PC-3 (cell line): ENCODE measurements at regions not wholly inside any gene's neighbourhood (a gene's known extent, or its start where the extent isn't known, plus 50 kb on each side); places are given as distances from the start of the nearest gene placed in this dataset.
A peak's percentile ranks its signal among the peaks of the same experiment; 100 is the strongest.

Experiments
- ATAC-seq: fragments of 200-7000 bp; cut with Tn5 transposase; 2 replicates; pipeline ENCODE4 v1.9.1; 2020; ENCODE audit warnings: mild to moderate bottlenecking, moderate library complexity
- BruUV-seq: library from RNA; stranded (reverse); fragments of 400-500 nt; replicated peaks from 2 replicates; lab custom pipeline; 2021; lab: Mats Ljungman, UMichigan
- CTCF ChIA-PET: fragments of 300-600 bp; sonication (Branson Sonifier 250); formaldehyde crosslinking; loops from one replicate; lab custom pipeline; 2022; ENCODE audit warnings: antibody characterized with exemption; lab: Charles Lee
- POLR2A ChIA-PET: fragments of 300-600 bp; sonication (Branson Sonifier 250); formaldehyde crosslinking; loops from one replicate; lab custom pipeline; 2022; ENCODE audit warnings: antibody characterized with exemption; ENCODE audit not compliant: unreplicated experiment; lab: Charles Lee
- DNase-seq: peaks from one replicate; pipeline ENCODE4 v3.0.0-alpha.2; 2015
- H2AFZ ChIP-seq: fragments of 300-600 bp; sonication (generic); 2 replicates; pipeline ENCODE4 v1.6.0; 2016; ENCODE audit warnings: antibody characterized with exemption, low read length
- H3F3A ChIP-seq: fragments of 300-600 bp; sonication (generic); one replicate; pipeline ENCODE4 v1.6.0; 2017; ENCODE audit warnings: antibody characterized with exemption, low read length, control low read depth, mild to moderate bottlenecking; ENCODE audit not compliant: unreplicated experiment
- H3K27ac ChIP-seq: fragments of 300-600 bp; sonication (generic); 2 replicates; pipeline ENCODE4 v1.5.1; 2016; ENCODE audit warnings: mild to moderate bottlenecking, low read length
- H3K27me3 ChIP-seq: fragments of 300-600 bp; sonication (generic); 2 replicates; pipeline ENCODE4 v1.6.1; 2016; ENCODE audit warnings: low read length, mixed read lengths
- H3K36me3 ChIP-seq: fragments of 300-600 bp; sonication (generic); 2 replicates; pipeline ENCODE4 v1.6.1; 2016; ENCODE audit warnings: low read depth, mixed run types, low read length, mixed read lengths
- H3K4me1 ChIP-seq: fragments of 300-600 bp; sonication (generic); 2 replicates; pipeline ENCODE4 v1.5.1; 2016; ENCODE audit warnings: low read length; ENCODE audit not compliant: insufficient read depth
- H3K4me2 ChIP-seq: fragments of 300-600 bp; sonication (generic); 2 replicates; pipeline ENCODE4 v1.6.0; 2016; ENCODE audit warnings: low read length
- H3K4me3 ChIP-seq: fragments of 300-600 bp; sonication (generic); 2 replicates; pipeline ENCODE4 v1.5.1; 2016; ENCODE audit warnings: mild to moderate bottlenecking, low read length, mixed read lengths
- H3K79me2 ChIP-seq: fragments of 300-600 bp; sonication (generic); 2 replicates; pipeline ENCODE4 v1.6.1; 2017; ENCODE audit warnings: low read length, mixed read lengths
- H3K9ac ChIP-seq: fragments of 300-600 bp; sonication (generic); 2 replicates; pipeline ENCODE4 v1.6.0; 2016; ENCODE audit warnings: mild to moderate bottlenecking, low read length
- H3K9me2 ChIP-seq: fragments of 300-600 bp; sonication (generic); replicated peaks from 2 replicates; pipeline ENCODE4 v1.6.1; 2016; ENCODE audit warnings: mixed run types, low read length, mixed read lengths
- H3K9me3 ChIP-seq: fragments of 300-600 bp; sonication (generic); 2 replicates; pipeline ENCODE4 v1.6.1; 2016; ENCODE audit warnings: low read length, mixed read lengths
- H4K20me1 ChIP-seq: fragments of 300-600 bp; sonication (generic); 2 replicates; pipeline ENCODE4 v1.6.1; 2016; ENCODE audit warnings: low read length, mixed read lengths
- CTCF ChIP-seq: fragments of 300-600 bp; sonication (generic); conservative IDR thresholded peaks from 2 replicates; pipeline ENCODE4 v1.5.1; 2017; ENCODE audit warnings: antibody characterized with exemption, low read depth, mild to moderate bottlenecking, low read length
- EZH2 ChIP-seq: fragments of 300-600 bp; sonication (generic); IDR thresholded peaks from one replicate; pipeline ENCODE4 v1.6.1; 2017; ENCODE audit warnings: antibody characterized with exemption, mild to moderate bottlenecking, low read length; ENCODE audit not compliant: unreplicated experiment
- EZH2phosphoT487 ChIP-seq: fragments of 300-600 bp; sonication (generic); IDR thresholded peaks from 2 replicates; pipeline ENCODE4 v1.6.1; 2018; ENCODE audit warnings: mild to moderate bottlenecking, antibody characterized with exemption, low read length, borderline replicate concordance
- intact Hi-C: fragments of 100-400 bp; cut with micrococcal nuclease; formaldehyde crosslinking; loops from 2 replicates; pipeline ENCODE4 v1.9.0; 2023

- BruUV-seq, result no TSS peak
- Histone ChIP-seq H3K36me3 (no peaks in the 10 kb centered on the region), H3K9me3 (no peaks in the 10 kb centered on the region), H3K27ac (no peak overlapping the region), H3K9me2 (no peaks in the 10 kb centered on the region), H3K4me1 (no peaks in the 10 kb centered on the region), H4K20me1 (no peaks in the 10 kb centered on the region), H3K4me3 (no peak overlapping the region), H3K27me3 (no peaks in the 10 kb centered on the region), H3K9ac (no peak overlapping the region), H3K4me2 (no peak overlapping the region), H3K79me2 (no peaks in the 10 kb centered on the region), H3F3A (no peaks in the 10 kb centered on the region), H2AFZ (no peak overlapping the region)
- intact Hi-C loops, result no loop called here
- ChIA-PET POLR2A (no interaction called here), CTCF (no interaction called here)
- ATAC-seq (no peak), DNase-seq (no peak)
- no peak for TF ChIP-seq CTCF
- TF ChIP-seq EZH2, result no peak
Observed at GRCh38 chr1:189141056-189141455, 1336.6 kb downstream of the BRINP3 start.

GRCh38 chr1:189149547-189150375 is 1327.9 kb downstream of the BRINP3 start:
- Histone ChIP-seq H3K36me3 (no peaks in the 10 kb centered on the region), H3K9me2 (no peaks in the 10 kb centered on the region), H3K27me3 (no peaks in the 10 kb centered on the region), H3K4me2 (no peak overlapping the region), H3K9ac (no peak overlapping the region), H3K9me3 (no peaks in the 10 kb centered on the region), H3K4me1 (no peaks in the 10 kb centered on the region), H2AFZ (no peak overlapping the region), H3K79me2 (no peaks in the 10 kb centered on the region), H3K27ac (no peak overlapping the region), H4K20me1 (no peaks in the 10 kb centered on the region), H3F3A (no peaks in the 10 kb centered on the region), H3K4me3 (no peak overlapping the region)
- ATAC-seq (no peak), DNase-seq (no peak)
- no TSS peak for BruUV-seq
- intact Hi-C loops, result no loop called here
- TF ChIP-seq CTCF (peak; percentile 25; the same call in 1 of the 2 replicates), EZH2 (no peak)
- ChIA-PET CTCF (no interaction called here), POLR2A (no interaction called here)

GRCh38 chr1:189150624-189151023 is 1327.0 kb downstream of the BRINP3 start:
- H3K27ac ChIP-seq, result no peak overlapping the region
- CTCF ChIA-PET, result no interaction called here
- H3K36me3 ChIP-seq, result no peaks in the 10 kb centered on the region
- TF ChIP-seq CTCF (no peak), EZH2 (no peak), EZH2phosphoT487 (no peak)
- POLR2A ChIA-PET, result no interaction called here
- no peaks in the 10 kb centered on the region for H3K9me3 ChIP-seq
- no peak overlapping the region for H3K4me2 ChIP-seq
- no peaks in the 10 kb centered on the region for H3K9me2 ChIP-seq
- no TSS peak for BruUV-seq
- intact Hi-C loops, result no loop called here
- DNase-seq (no peak), ATAC-seq (no peak)
- H3K79me2 ChIP-seq, result no peaks in the 10 kb centered on the region
- no peak overlapping the region for H3K9ac ChIP-seq
- H2AFZ ChIP-seq, result no peak overlapping the region
- no peak overlapping the region for H3K4me3 ChIP-seq
- H3F3A ChIP-seq, result no peaks in the 10 kb centered on the region
- H4K20me1 ChIP-seq, result no peaks in the 10 kb centered on the region
- no peaks in the 10 kb centered on the region for H3K4me1 ChIP-seq
- no peaks in the 10 kb centered on the region for H3K27me3 ChIP-seq
